ENCODE measurements at regions not wholly inside any gene's neighbourhood (a gene's known extent, or its start where the extent isn't known, plus 50 kb on each side); places are given as distances from the start of the nearest gene placed in this dataset.

GRCh38 chr1:221806984-221807383, 65.1 kb upstream of the DUSP10 start:
- no peak for DNase-seq (ENCODE audit: low read depth)
- no peak overlapping the region for H3K4me3 ChIP-seq (ENCODE audit: low read depth, low read length)
- no peak for TF ChIP-seq CTCF (IDR thresholded peaks at IDR 0.05; ENCODE audit: control insufficient read depth, extremely low read depth, insufficient read depth)

- no peak for TF ChIP-seq CTCF (IDR thresholded peaks at IDR 0.05; ENCODE audit: control insufficient read depth, extremely low read depth, insufficient read depth)
- no peak overlapping the region for H3K4me3 ChIP-seq (ENCODE audit: low read depth, low read length)
- no peak for DNase-seq (ENCODE audit: low read depth)
These were observed 64.3 kb upstream of the DUSP10 start for GRCh38 chr1:221806236-221806635.

- H3K4me3 ChIP-seq (ENCODE audit: low read depth, low read length): no peak overlapping the region
- no peak for DNase-seq (ENCODE audit: low read depth)
These were observed 63.2 kb upstream of the DUSP10 start for GRCh38 chr1:221805121-221805520.

GRCh38 chr1:221804303-221804702, 62.4 kb upstream of the DUSP10 start:
- H3K4me3 ChIP-seq (ENCODE audit: low read depth, low read length): no peak overlapping the region
- no peak for TF ChIP-seq CTCF (IDR thresholded peaks at IDR 0.05; ENCODE audit: control insufficient read depth, extremely low read depth, insufficient read depth)
- no peak for DNase-seq (ENCODE audit: low read depth)

More at GRCh38 chr1:221805121-221805520, 63.2 kb upstream of the DUSP10 start:
- no peak for TF ChIP-seq CTCF (IDR thresholded peaks at IDR 0.05; ENCODE audit: control insufficient read depth, extremely low read depth, insufficient read depth)

GRCh38 chr1:221801773-221802516, 60.1 kb upstream of the DUSP10 start:
- no peak for TF ChIP-seq CTCF (IDR thresholded peaks at IDR 0.05; ENCODE audit: control insufficient read depth, extremely low read depth, insufficient read depth)
- no peak for DNase-seq (ENCODE audit: low read depth)
- no peak overlapping the region for H3K4me3 ChIP-seq (ENCODE audit: low read depth, low read length)

GRCh38 chr1:221801251-221801661, 59.4 kb upstream of the DUSP10 start:
- no peak for DNase-seq (ENCODE audit: low read depth)
- no peak for TF ChIP-seq CTCF (IDR thresholded peaks at IDR 0.05; ENCODE audit: control insufficient read depth, extremely low read depth, insufficient read depth)
- H3K4me3 ChIP-seq (ENCODE audit: low read depth, low read length): no peak overlapping the region

- DNase-seq (ENCODE audit: low read depth): no peak
- no peak for TF ChIP-seq CTCF (IDR thresholded peaks at IDR 0.05; ENCODE audit: control insufficient read depth, extremely low read depth, insufficient read depth)
- no peak overlapping the region for H3K4me3 ChIP-seq (ENCODE audit: low read depth, low read length)
These were observed 58.9 kb upstream of the DUSP10 start for GRCh38 chr1:221800831-221801230.
